Fibroblast of gingiva (primary cell): ENCODE measurements at regions not wholly inside any gene's neighbourhood (a gene's known extent, or its start where the extent isn't known, plus 50 kb on each side); places are given as distances from the start of the nearest gene placed in this dataset.

ENCODE experiments used
- DNase-seq: peaks from one replicate; pipeline ENCODE4 v3.0.0-alpha.2; 2011; ENCODE audit warnings: low read depth

DNA sequence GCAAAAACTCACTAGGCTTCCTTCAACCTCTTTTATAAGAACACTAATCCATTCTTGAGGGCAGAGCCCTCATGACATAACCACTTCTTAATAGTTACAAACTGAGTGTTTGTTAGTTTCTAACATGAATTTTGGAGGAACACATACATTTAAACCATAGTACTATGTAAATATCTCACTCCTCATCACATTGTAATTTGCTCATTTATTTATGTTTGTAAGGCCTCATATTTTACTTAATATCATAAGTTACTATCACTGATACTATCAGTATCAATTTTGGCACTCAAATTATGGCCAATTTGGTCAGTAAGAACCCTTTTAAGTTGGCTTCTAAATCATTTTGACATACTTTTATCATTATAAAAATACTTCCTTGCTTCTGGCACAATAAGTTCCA is 603.1 kb downstream of the ZEB2 start:
- DNase-seq = no peak

DNA sequence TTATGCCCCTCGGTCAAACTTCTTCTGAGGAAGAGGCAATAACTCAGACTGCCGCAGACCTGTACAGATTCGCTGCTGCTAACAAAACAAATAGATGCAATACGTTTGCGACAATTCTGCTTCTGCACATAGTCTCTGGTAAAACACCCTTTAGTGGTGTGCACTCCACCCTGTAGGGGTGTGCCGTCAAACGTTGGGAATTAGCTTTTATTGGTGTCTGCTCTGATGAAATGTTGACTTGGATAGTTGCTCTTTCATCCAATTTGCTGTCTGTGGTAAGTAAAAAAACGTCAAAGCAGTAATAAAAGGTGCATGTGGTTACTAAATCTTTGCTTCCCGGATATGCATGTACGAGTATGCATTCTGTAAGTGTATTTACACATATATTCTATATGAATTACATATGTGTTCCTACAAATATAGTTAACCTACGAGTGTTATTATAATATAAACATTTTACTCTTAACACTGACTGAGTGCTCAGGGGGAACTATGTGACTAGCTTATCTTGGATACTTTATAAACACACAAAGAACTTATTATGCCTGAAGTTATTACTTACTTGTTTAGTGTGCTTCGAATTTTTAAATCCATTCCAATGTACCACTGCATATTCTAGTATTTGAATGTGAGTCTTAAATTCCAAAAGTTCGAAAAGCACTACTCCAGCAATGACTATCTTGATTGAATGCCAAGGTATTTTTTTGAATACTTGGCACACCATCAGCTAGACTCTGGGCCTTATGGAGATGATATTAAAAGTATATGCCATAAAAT is 610.2 kb downstream of the ZEB2 start:
- DNase-seq = no peak

DNA sequence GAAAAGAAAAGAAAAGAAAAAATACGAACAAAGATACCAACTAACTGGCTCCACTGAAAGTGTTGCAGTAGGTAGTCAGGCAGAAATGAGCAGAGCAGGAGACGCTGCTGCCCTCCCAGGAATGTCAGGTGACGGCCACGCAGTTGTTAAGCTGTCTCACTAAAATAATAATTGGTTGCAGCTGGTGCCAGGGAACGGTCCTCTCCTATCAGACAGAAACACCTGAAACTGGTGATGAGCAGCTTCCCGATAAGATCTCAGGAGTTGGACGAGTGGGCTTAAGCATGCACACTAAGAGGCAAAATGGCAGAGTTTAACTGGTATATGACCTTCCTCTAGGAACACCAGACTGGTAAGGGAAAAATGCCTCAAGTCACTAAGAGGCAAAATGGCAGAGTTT is 611.1 kb downstream of the ZEB2 start:
- no peak for DNase-seq

DNA sequence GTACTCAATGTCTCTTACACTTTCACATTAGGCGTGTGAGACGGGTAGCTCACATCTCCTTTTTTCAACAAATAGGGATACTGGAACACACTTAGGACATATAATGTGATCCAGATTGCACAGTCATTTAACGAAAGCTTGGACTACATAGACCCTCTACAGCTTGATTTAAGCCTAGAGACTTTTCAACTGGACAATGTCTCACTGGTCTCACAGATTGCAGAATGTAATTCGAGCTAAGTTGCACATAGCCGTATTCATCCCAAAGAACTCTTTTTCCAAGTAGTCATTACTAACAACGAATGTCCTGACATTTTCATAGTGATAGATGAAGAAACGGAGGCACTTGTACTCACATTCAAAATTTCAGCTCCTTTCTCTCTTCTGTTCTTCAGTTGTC is 612.1 kb downstream of the ZEB2 start:
- DNase-seq = peak; percentile 81

DNA sequence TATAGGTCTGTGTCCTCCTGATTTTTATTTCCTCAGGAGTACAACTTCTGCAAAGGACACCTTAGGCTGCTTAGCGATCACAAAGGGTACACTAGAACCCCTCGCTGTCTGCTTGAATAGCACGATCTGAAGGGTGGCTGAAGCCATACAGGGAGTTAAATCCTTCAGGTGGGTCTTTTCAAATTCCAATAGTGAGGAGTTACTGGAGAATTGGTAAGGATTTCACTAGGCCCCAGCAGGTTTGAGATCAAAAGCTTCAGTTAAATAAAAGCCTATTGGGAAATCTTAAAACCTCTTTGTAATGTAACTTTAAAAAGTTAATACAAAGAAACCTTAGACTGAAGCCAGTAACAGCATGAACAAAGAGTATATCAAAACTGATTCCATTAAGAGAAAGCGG is 613.1 kb downstream of the ZEB2 start:
- no peak for DNase-seq

DNA sequence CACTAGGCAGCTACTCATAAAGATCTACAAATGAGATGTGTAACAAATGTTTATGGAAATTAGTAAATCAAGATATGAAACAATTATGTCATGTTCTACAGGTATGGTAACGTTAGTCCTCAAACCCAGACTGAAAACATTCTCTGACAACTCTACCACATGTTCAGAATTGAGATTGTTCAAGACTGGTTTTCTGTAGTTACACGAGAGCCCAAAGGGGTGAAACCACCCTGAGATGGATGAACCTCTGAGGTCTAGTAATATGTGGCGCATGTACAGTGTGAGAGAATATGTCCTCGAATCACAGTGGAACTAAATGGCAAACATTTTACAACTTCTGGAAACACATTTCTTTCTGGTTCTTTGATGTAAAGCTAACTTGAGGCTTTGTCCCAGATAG is 614.3 kb downstream of the ZEB2 start:
- no peak for DNase-seq

DNA sequence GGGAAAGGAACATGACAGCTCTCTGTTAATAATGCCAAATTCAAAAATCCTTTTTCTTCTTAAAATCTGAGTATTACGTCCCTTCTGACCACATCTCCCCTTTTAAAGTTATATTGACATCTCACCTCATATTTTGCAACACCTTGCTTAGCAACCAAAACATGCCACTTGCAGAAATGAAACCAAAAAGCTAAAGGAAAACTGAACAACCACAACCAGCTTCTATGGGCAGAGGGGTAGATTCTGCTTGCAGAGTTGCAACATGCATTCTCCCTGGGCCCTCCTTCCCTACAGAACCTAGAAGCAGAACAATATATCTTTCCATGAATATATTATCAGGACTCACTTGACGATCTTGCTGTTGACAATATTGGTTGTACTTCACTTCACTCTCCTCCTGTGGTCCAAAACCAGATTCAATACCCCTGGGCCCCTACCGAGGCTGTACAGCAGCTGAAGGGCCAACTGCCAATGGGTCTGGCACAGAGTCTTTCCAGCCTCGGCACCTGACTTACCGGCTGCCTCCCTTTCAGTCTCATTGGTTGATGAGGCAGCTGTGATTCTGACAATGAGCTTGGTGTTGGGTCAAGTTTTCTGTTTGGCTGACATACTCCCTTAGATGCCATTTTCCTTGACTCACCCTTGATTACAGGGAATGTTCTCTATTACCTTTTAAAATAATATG is 616.6 kb downstream of the ZEB2 start:
- peak; percentile 16 for DNase-seq

DNA sequence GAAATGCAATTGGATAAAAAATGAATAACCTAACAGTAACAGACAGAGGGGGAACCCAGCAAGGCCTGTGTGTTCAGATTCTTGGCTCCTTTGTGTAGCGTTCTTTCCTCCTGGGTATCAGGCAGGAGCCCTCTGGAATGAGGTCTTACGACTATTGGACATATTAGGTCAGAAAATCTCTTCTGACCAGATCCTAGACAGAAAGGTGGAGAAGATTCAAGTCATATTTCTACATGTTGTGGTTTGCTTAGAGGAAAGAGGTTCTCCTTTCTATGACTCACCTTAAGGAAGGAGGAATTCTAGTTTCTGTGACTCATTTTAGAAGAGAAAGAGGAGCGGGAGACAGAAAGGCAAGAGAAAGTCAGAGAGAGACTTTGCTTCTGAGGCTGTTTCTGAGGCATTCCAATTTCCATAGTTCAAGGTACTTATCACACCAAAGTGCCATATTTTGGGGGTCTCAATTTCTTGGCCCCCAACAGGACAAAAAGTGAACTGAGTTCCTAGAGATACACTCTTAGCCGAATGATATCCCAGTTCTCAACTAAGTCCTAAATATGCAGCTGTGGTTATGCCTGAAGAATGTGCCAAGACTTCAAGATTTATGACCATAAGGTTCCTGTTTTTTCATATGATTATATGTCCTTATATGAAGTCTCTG is 618.6 kb downstream of the ZEB2 start:
- peak; percentile 10 for DNase-seq

GRCh38 chr2:143899987-143900386 is 619.9 kb downstream of the ZEB2 start:
- no peak for DNase-seq

- no peak for DNase-seq
Observed at GRCh38 chr2:143893371-143893770, 626.5 kb downstream of the ZEB2 start.

DNA sequence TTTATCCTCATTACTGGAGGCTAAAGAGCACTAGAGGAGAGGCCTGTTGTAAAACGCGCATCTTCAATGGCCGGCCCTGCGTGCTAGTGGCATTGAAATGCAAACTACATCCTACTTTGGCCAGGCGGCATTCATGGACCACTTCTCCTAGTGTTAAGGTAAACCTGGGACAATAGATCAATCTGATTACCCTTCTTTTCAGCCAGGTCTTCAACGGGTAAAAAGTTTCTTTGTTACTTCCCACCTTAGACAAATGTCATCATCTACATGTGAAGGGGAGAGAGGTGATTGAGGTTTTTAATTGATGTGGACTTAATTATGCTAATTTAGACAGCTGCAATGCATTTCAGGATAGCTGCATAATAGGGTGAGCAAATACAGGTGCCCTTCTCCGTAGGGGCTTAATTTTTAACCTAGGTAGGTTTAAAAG is 628.0 kb downstream of the ZEB2 start:
- no peak for DNase-seq

- no peak for DNase-seq
Observed at GRCh38 chr2:143890798-143891197, 629.1 kb downstream of the ZEB2 start.

GRCh38 chr2:143889216-143889615 is 630.7 kb downstream of the ZEB2 start:
- DNase-seq = no peak

- DNase-seq = no peak
Observed at GRCh38 chr2:143885461-143885860, 634.5 kb downstream of the ZEB2 start.

DNA sequence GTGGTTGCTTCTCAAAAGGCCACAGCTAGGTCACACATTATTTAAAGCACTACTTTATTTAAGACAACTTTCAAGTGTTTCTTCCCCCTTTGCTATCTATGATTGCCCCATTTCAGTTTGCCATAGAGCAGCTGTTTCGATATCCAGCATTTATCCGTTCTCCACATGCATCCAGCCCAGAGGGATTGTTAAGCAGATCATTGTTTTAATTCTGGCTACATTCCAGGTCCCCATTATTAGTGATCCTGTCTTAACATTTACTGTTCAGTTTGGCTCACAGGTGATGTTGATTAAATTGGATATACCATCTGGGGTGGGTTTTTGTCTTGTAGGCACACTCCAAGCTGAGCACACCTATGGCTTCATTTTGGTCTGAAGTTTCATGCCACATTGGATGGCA is 638.7 kb downstream of the ZEB2 start:
- no peak for DNase-seq

GRCh38 chr2:143877876-143878530 is 641.9 kb downstream of the ZEB2 start:
- DNase-seq = no peak

GRCh38 chr2:143877056-143877455 is 642.9 kb downstream of the ZEB2 start:
- no peak for DNase-seq

- DNase-seq = no peak
Observed at GRCh38 chr2:143875295-143876233, 644.4 kb downstream of the ZEB2 start.

DNA sequence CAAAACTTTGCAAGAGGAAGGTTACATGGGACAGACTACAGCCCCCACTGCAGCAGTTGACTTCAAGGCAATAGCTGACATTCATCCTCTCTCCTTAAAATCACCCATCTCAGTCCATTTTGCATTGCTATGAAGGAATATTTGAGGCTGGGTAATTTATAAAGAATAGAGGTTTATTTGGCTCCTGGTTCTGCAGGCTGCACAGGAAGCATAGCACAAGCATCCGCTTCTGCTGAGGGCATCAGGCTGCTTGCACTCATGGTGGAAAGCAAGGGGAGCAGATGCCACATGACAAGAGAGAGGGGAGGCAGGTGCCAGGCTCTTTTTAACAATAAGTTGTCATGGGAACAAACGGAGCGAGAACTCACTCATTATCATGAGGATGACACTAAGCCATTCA is 646.0 kb downstream of the ZEB2 start:
- DNase-seq = no peak

DNA sequence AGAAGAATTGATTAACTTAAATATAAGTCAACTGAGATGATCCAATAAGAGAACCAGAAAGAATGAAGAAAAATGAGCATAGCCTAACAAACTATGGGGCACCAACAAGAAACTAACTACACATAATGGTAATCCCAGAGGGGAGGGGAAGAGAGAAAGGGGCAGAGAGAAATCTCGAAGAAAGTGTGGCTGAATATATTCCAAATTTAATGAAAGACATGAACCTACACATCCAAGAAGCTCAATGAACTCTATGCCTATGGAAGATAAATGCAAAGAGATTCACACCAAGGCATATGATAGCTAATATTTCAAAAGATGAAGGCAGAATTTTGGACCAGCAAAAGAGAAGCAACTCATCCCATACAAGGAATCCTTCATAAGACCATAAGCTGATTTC is 649.2 kb downstream of the ZEB2 start:
- DNase-seq = no peak

- DNase-seq = no peak
Observed at GRCh38 chr2:143856978-143857377, 662.9 kb downstream of the ZEB2 start.

- DNase-seq = no peak
Observed at GRCh38 chr2:143852759-143853158, 667.2 kb downstream of the ZEB2 start.
